Glutamatergic neuron (in vitro differentiated cells): ENCODE measurements at regions not wholly inside any gene's neighbourhood (a gene's known extent, or its start where the extent isn't known, plus 50 kb on each side); places are given as distances from the start of the nearest gene placed in this dataset.

Experiments
- DNase-seq: peaks from one replicate; pipeline ENCODE4 v3.0.0; 2022
- H3K27ac Mint-ChIP-seq: one replicate; pipeline ENCODE4 v1.8.0; 2020; ENCODE audit warnings: mild to moderate bottlenecking, mixed read lengths, inconsistent platforms; ENCODE audit not compliant: unreplicated experiment
- H3K27me3 Mint-ChIP-seq: one replicate; pipeline ENCODE4 v1.8.0; 2020; ENCODE audit warnings: mild to moderate bottlenecking, moderate library complexity, mixed read lengths, inconsistent platforms; ENCODE audit not compliant: unreplicated experiment
- H3K36me3 Mint-ChIP-seq: one replicate; pipeline ENCODE4 v1.8.0; 2020; ENCODE audit warnings: mild to moderate bottlenecking, mixed read lengths, inconsistent platforms; ENCODE audit not compliant: unreplicated experiment
- H3K4me1 Mint-ChIP-seq: one replicate; pipeline ENCODE4 v1.8.0; 2020; ENCODE audit warnings: mild to moderate bottlenecking, low read depth, mixed read lengths, inconsistent platforms; ENCODE audit not compliant: unreplicated experiment
- H3K4me3 Mint-ChIP-seq: one replicate; pipeline ENCODE4 v1.8.0; 2020; ENCODE audit warnings: mild to moderate bottlenecking, mixed read lengths, inconsistent platforms; ENCODE audit not compliant: unreplicated experiment
- H3K9me3 Mint-ChIP-seq: one replicate; pipeline ENCODE4 v1.8.0; 2020; ENCODE audit warnings: mild to moderate bottlenecking, moderate library complexity, mixed read lengths, inconsistent platforms; ENCODE audit not compliant: unreplicated experiment
- CTCF ChIP-seq: fragments of 200-600 bp; sonication (generic); IDR thresholded peaks from one replicate; pipeline ENCODE4 v1.5.0; 2021; ENCODE audit not compliant: partially characterized antibody, unreplicated experiment

- Mint-ChIP-seq H3K27ac (no peak overlapping the region), H3K9me3 (no peaks in the 10 kb centered on the region), H3K4me3 (no peak overlapping the region), H3K27me3 (peaks cover 2% of the 10 kb centered on the region), H3K36me3 (no peaks in the 10 kb centered on the region), H3K4me1 (peaks cover 23% of the 10 kb centered on the region)
- no peak for TF ChIP-seq CTCF
- DNase-seq: no peak
These were observed 153.3 kb upstream of the VSTM2B start for GRCh38 chr19:29372461-29372860.

- H3K27me3 Mint-ChIP-seq: peaks cover 2% of the 10 kb centered on the region
- no peaks in the 10 kb centered on the region for H3K9me3 Mint-ChIP-seq
- TF ChIP-seq CTCF: no peak
- H3K4me3 Mint-ChIP-seq: no peak overlapping the region
- H3K4me1 Mint-ChIP-seq: peaks cover 16% of the 10 kb centered on the region
- DNase-seq: no peak
- H3K36me3 Mint-ChIP-seq: no peaks in the 10 kb centered on the region
- H3K27ac Mint-ChIP-seq: no peak overlapping the region
These were observed 152.6 kb upstream of the VSTM2B start for GRCh38 chr19:29372921-29373797.

GRCh38 chr19:29375429-29376119 is 150.2 kb upstream of the VSTM2B start:
- no peak for DNase-seq

GRCh38 chr19:29376855-29377354 is 148.9 kb upstream of the VSTM2B start:
- H3K4me3 Mint-ChIP-seq: no peak overlapping the region
- no peaks in the 10 kb centered on the region for H3K36me3 Mint-ChIP-seq
- peaks cover 2% of the 10 kb centered on the region for H3K9me3 Mint-ChIP-seq
- no peak for TF ChIP-seq CTCF
- H3K27ac Mint-ChIP-seq: no peak overlapping the region
- H3K27me3 Mint-ChIP-seq: peaks cover 6% of the 10 kb centered on the region
- H3K4me1 Mint-ChIP-seq: peaks cover 16% of the 10 kb centered on the region
- DNase-seq: no peak

More at GRCh38 chr19:29375429-29376119, 150.2 kb upstream of the VSTM2B start:
- no peaks in the 10 kb centered on the region for H3K36me3 Mint-ChIP-seq
- peaks cover 2% of the 10 kb centered on the region for H3K9me3 Mint-ChIP-seq
- no peak for TF ChIP-seq CTCF
- H3K4me1 Mint-ChIP-seq: peaks cover 22% of the 10 kb centered on the region
- no peak overlapping the region for H3K4me3 Mint-ChIP-seq
- no peak overlapping the region for H3K27ac Mint-ChIP-seq
- peaks cover 4% of the 10 kb centered on the region for H3K27me3 Mint-ChIP-seq

- Mint-ChIP-seq H3K4me3 (no peak overlapping the region), H3K4me1 (peaks cover 15% of the 10 kb centered on the region), H3K27ac (no peak overlapping the region), H3K9me3 (peaks cover 2% of the 10 kb centered on the region), H3K36me3 (no peaks in the 10 kb centered on the region), H3K27me3 (peaks cover 6% of the 10 kb centered on the region)
- no peak for DNase-seq
- TF ChIP-seq CTCF: no peak
These were observed 147.7 kb upstream of the VSTM2B start for GRCh38 chr19:29378126-29378525.
